ENCODE measurements at regions not wholly inside any gene's neighbourhood (a gene's known extent, or its start where the extent isn't known, plus 50 kb on each side); places are given as distances from the start of the nearest gene placed in this dataset.
"Not testable (repeated sequence)": the region's sequence is repeated elsewhere in the genome, so short reads cannot be mapped to it uniquely, and the experiment has no call there.

GRCh38 chr1:55870106-55870505, 654.9 kb upstream of the USP24 start:
- no peak for DNase-seq
- H3K4me3 ChIP-seq (ENCODE audit: low read length in 2 of 2), result no peak overlapping the region
- no peak for ATAC-seq (ENCODE audit: low FRiP score)
- peaks cover 1 to 3% of the 10 kb centered on the region in 2 donors for H3K4me1 ChIP-seq (ENCODE audit: control insufficient read depth in 1 of 2, insufficient read depth in 2 of 2, low read length in 2 of 2)
- H3K27ac ChIP-seq (ENCODE audit: low read depth in 1 of 2, low read length in 2 of 2), result no peak overlapping the region
- H3K9me3 ChIP-seq (ENCODE audit: control insufficient read depth, low read length), result no peaks in the 10 kb centered on the region
- no peaks in the 10 kb centered on the region for H3K27me3 ChIP-seq (ENCODE audit: control insufficient read depth in 1 of 2, insufficient read depth in 2 of 2, low read length in 1 of 2)
- H3K36me3 ChIP-seq (ENCODE audit: control insufficient read depth in 1 of 2, insufficient read depth in 2 of 2, low read length in 1 of 2), result no peaks in the 10 kb centered on the region
- intact Hi-C loops (cut with DNase I), result no loop called here

GRCh38 chr1:55869065-55869464, 653.9 kb upstream of the USP24 start:
- ATAC-seq (ENCODE audit: low FRiP score) (peak; percentile 53), DNase-seq (peak; percentile 81 to 90)
- Histone ChIP-seq H3K4me1 (ENCODE audit: control insufficient read depth in 1 of 2, insufficient read depth in 2 of 2, low read length in 2 of 2) (peaks cover 1 to 3% of the 10 kb centered on the region in 2 donors), H3K9me3 (ENCODE audit: control insufficient read depth, low read length) (no peaks in the 10 kb centered on the region), H3K4me3 (ENCODE audit: low read length in 2 of 2) (no peak overlapping the region), H3K27ac (ENCODE audit: low read depth in 1 of 2, low read length in 2 of 2) (no peak overlapping the region), H3K27me3 (ENCODE audit: control insufficient read depth in 1 of 2, insufficient read depth in 2 of 2, low read length in 1 of 2) (no peaks in the 10 kb centered on the region), H3K36me3 (ENCODE audit: control insufficient read depth in 1 of 2, insufficient read depth in 2 of 2, low read length in 1 of 2) (no peaks in the 10 kb centered on the region)
- intact Hi-C loops (cut with DNase I), result loop anchor here (5.0 kb wide), 2 partner anchors 152 to 708 kb away; partner anchors contain the start of gene PLPP3 (in 1 of the 2)
- WGBS, 2 donors, result 3 to 4% methylated on average over 1 of the region's 1 CpG

GRCh38 chr1:55868026-55868425, 652.9 kb upstream of the USP24 start:
- Histone ChIP-seq H3K4me1 (ENCODE audit: control insufficient read depth in 1 of 2, insufficient read depth in 2 of 2, low read length in 2 of 2) (peaks cover 1 to 3% of the 10 kb centered on the region in 2 donors), H3K27me3 (ENCODE audit: control insufficient read depth in 1 of 2, insufficient read depth in 2 of 2, low read length in 1 of 2) (no peaks in the 10 kb centered on the region), H3K9me3 (ENCODE audit: control insufficient read depth, low read length) (no peaks in the 10 kb centered on the region), H3K27ac (ENCODE audit: low read depth in 1 of 2, low read length in 2 of 2) (no peak overlapping the region), H3K4me3 (ENCODE audit: low read length in 2 of 2) (no peak overlapping the region), H3K36me3 (ENCODE audit: control insufficient read depth in 1 of 2, insufficient read depth in 2 of 2, low read length in 1 of 2) (no peaks in the 10 kb centered on the region)
- ATAC-seq (ENCODE audit: low FRiP score), result no peak
- no peak for DNase-seq
- intact Hi-C loops (cut with DNase I), result loop anchor here (5.0 kb wide), 2 partner anchors 151 to 709 kb away; partner anchors contain the start of gene PLPP3 (in 1 of the 2)
- 4 to 8% methylated on average over 2 of the region's 2 CpGs for WGBS, 2 donors

DNA sequence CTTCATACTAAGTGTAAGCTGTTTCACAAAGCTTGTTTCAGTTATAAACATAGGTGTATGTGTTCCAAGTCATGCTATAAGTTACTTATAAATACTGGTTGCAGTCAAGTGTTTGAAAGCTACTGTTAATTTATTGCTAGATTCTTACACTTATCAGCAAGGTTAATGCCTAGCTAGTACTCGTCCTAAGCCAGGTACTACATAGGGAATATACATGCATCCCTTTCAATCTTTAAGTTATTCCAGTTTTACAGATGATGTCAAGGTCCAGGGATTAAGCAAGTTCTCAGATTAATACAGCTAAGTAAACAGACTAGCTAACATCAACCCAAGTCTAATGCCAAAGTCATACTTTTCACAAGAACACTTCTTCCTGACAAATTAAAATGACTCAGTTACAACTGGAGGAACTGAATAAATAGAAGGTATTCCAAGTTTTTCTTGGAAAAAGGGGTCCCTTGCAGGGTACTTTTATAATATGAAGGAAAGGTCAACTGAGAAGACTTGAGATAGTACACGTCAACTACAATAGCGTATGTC, 652.2 kb upstream of the USP24 start:
- Histone ChIP-seq H3K4me1 (ENCODE audit: control insufficient read depth in 1 of 2, insufficient read depth in 2 of 2, low read length in 2 of 2) (peaks cover 1 to 3% of the 10 kb centered on the region in 2 donors), H3K27ac (ENCODE audit: low read depth in 1 of 2, low read length in 2 of 2) (no peak overlapping the region), H3K36me3 (ENCODE audit: control insufficient read depth in 1 of 2, insufficient read depth in 2 of 2, low read length in 1 of 2) (no peaks in the 10 kb centered on the region), H3K4me3 (ENCODE audit: low read length in 2 of 2) (no peak overlapping the region), H3K9me3 (ENCODE audit: control insufficient read depth, low read length) (no peaks in the 10 kb centered on the region), H3K27me3 (ENCODE audit: control insufficient read depth in 1 of 2, insufficient read depth in 2 of 2, low read length in 1 of 2) (no peaks in the 10 kb centered on the region)
- no peak for DNase-seq
- WGBS, 2 donors, result 15 to 30% methylated on average over 3 of the region's 3 CpGs
- intact Hi-C loops (cut with DNase I), result loop anchor here (5.0 kb wide), 2 partner anchors 150 to 710 kb away; partner anchors contain the start of gene PLPP3 (in 1 of the 2)
- no peak for ATAC-seq (ENCODE audit: low FRiP score)

- H3K4me3 ChIP-seq (ENCODE audit: low read length in 2 of 2); H3K36me3 ChIP-seq (ENCODE audit: control insufficient read depth in 1 of 2, insufficient read depth in 2 of 2, low read length in 1 of 2); DNase-seq; H3K27ac ChIP-seq (ENCODE audit: low read depth in 1 of 2, low read length in 2 of 2); ATAC-seq (ENCODE audit: low FRiP score); H3K9me3 ChIP-seq (ENCODE audit: control insufficient read depth, low read length); H3K4me1 ChIP-seq (ENCODE audit: control insufficient read depth in 1 of 2, insufficient read depth in 2 of 2, low read length in 2 of 2); H3K27me3 ChIP-seq (ENCODE audit: control insufficient read depth in 1 of 2, insufficient read depth in 2 of 2, low read length in 1 of 2): not testable (repeated sequence)
- WGBS, 2 donors, result 97% methylated on average over 7 of the region's 7 CpGs
- intact Hi-C loops (cut with DNase I), result loop anchor here (5.0 kb wide), 2 partner anchors 148 to 712 kb away; partner anchors contain the start of gene PLPP3 (in 1 of the 2)
These were observed 650.6 kb upstream of the USP24 start for GRCh38 chr1:55865778-55866177.

DNA sequence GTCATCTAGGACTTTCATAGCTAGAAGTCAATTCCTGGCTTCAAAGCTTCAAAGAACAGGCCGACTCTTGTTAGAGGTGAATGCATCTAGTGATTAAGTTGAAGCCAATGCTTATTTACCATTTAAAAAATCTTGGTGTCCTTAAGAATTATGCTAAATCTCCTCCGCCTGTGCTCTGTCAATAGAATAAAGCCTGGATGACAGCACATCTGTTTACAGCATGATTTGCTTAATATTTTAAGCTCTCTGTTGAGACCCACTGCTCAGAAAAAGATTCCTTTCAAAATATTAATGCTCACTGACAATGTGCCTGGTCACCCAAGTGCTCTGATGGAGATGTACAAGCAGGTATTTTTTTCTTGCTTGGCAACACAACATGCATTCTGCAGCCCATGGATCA, 649.1 kb upstream of the USP24 start:
- H3K36me3 ChIP-seq (ENCODE audit: control insufficient read depth in 1 of 2, insufficient read depth in 2 of 2, low read length in 1 of 2), result no peaks in the 10 kb centered on the region
- H3K27me3 ChIP-seq (ENCODE audit: control insufficient read depth in 1 of 2, insufficient read depth in 2 of 2, low read length in 1 of 2), result no peaks in the 10 kb centered on the region
- WGBS, 2 donors, result 98 to 100% methylated on average over 2 of the region's 2 CpGs
- no peak for DNase-seq
- intact Hi-C loops (cut with DNase I), result no loop called here
- peaks cover 1 to 3% of the 10 kb centered on the region in 2 donors for H3K4me1 ChIP-seq (ENCODE audit: control insufficient read depth in 1 of 2, insufficient read depth in 2 of 2, low read length in 2 of 2)
- no peak overlapping the region for H3K4me3 ChIP-seq (ENCODE audit: low read length in 2 of 2)
- H3K9me3 ChIP-seq (ENCODE audit: control insufficient read depth, low read length), result no peaks in the 10 kb centered on the region
- H3K27ac ChIP-seq (ENCODE audit: low read depth in 1 of 2, low read length in 2 of 2), result no peak overlapping the region
- ATAC-seq (ENCODE audit: low FRiP score), result no peak

- intact Hi-C loops (cut with DNase I), result no loop called here
- ATAC-seq (ENCODE audit: low FRiP score), result no peak
- Histone ChIP-seq H3K27ac (ENCODE audit: low read depth in 1 of 2, low read length in 2 of 2) (no peak overlapping the region), H3K27me3 (ENCODE audit: control insufficient read depth in 1 of 2, insufficient read depth in 2 of 2, low read length in 1 of 2) (no peaks in the 10 kb centered on the region), H3K4me1 (ENCODE audit: control insufficient read depth in 1 of 2, insufficient read depth in 2 of 2, low read length in 2 of 2) (no peaks in the 10 kb centered on the region), H3K4me3 (ENCODE audit: low read length in 2 of 2) (no peak overlapping the region), H3K36me3 (ENCODE audit: control insufficient read depth in 1 of 2, insufficient read depth in 2 of 2, low read length in 1 of 2) (no peaks in the 10 kb centered on the region), H3K9me3 (ENCODE audit: control insufficient read depth, low read length) (no peaks in the 10 kb centered on the region)
- DNase-seq, result no peak
- 96 to 97% methylated on average over 3 of the region's 3 CpGs for WGBS, 2 donors
These were observed 646.6 kb upstream of the USP24 start for GRCh38 chr1:55861676-55862340.

GRCh38 chr1:55860798-55861519, 645.8 kb upstream of the USP24 start:
- H3K4me1 ChIP-seq (ENCODE audit: control insufficient read depth in 1 of 2, insufficient read depth in 2 of 2, low read length in 2 of 2), result no peaks in the 10 kb centered on the region
- 64 to 78% methylated on average over 6 of the region's 6 CpGs for WGBS, 2 donors
- no peaks in the 10 kb centered on the region for H3K36me3 ChIP-seq (ENCODE audit: control insufficient read depth in 1 of 2, insufficient read depth in 2 of 2, low read length in 1 of 2)
- H3K27ac ChIP-seq (ENCODE audit: low read depth in 1 of 2, low read length in 2 of 2), result no peak overlapping the region
- H3K4me3 ChIP-seq (ENCODE audit: low read length in 2 of 2), result no peak overlapping the region
- DNase-seq (no peak), ATAC-seq (ENCODE audit: low FRiP score) (no peak)
- H3K27me3 ChIP-seq (ENCODE audit: control insufficient read depth in 1 of 2, insufficient read depth in 2 of 2, low read length in 1 of 2), result no peaks in the 10 kb centered on the region
- intact Hi-C loops (cut with DNase I), result no loop called here
- H3K9me3 ChIP-seq (ENCODE audit: control insufficient read depth, low read length), result no peaks in the 10 kb centered on the region

Data from aorta (tissue), 5 donors.